ENCODE measurements at regions not wholly inside any gene's neighbourhood (a gene's known extent, or its start where the extent isn't known, plus 50 kb on each side); places are given as distances from the start of the nearest gene placed in this dataset.
A peak's percentile ranks its signal among the peaks of the same experiment; 100 is the strongest.

DNA sequence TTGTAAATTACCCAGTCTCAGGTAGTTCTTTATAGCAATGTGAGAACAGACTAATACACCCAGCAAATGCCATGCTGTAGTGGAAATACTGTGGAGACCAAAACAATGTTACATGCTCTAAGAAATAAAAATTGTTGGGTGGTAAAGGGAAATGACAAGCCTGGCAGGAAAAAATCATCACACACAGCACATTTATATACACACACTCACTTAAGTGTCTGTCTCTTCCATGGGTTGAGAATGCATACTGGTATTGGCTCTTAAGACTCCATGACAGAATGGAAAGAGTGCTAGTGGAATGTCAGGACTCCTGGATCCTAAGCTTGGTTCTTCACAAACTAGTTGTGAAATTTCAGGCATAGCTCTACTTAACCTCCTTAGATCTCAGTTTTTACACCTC, 343.0 kb downstream of the CD83 start:
- DNase-seq, result no peak
- no peaks in the 10 kb centered on the region for H3K27me3 Mint-ChIP-seq (ENCODE audit: low read depth)
- H3K4me1 Mint-ChIP-seq (ENCODE audit: low read depth), result peaks cover 21% of the 10 kb centered on the region
- ATAC-seq (replicated peaks in 1 of 2), result no peak
- peaks cover 0 to 3% of the 10 kb centered on the region in 2 donors for H3K9me3 Mint-ChIP-seq
- H3K27ac Mint-ChIP-seq, result no peak overlapping the region
- peaks cover 13 to 15% of the 10 kb centered on the region in 2 donors for H3K36me3 Mint-ChIP-seq (ENCODE audit: insufficient read depth in 2 of 2)
- H3K4me3 Mint-ChIP-seq, result no peak overlapping the region

DNA sequence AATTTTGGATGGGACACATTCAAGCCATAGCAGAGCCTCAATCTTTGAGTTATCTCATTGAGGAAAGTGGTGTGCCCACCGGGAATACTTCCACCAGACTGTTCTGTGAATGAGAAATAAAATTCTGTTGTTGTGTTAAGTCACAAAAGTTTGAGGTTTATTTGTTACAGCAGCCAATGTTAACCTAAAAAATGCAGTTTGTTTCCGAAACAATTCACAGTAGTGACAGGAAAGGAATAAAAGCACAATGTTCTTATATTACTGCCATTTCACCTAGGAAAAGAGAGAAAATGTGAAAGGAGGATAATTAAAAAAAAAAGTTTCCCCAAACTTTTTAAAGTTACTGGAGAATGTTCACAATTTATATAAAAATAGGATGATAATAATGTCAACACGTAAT, 344.6 kb downstream of the CD83 start:
- Mint-ChIP-seq H3K4me1 (ENCODE audit: low read depth) (peaks cover 6% of the 10 kb centered on the region), H3K27ac (no peak overlapping the region), H3K4me3 (no peak overlapping the region), H3K27me3 (ENCODE audit: low read depth) (no peaks in the 10 kb centered on the region), H3K9me3 (peaks cover 3 to 6% of the 10 kb centered on the region in 2 donors), H3K36me3 (ENCODE audit: insufficient read depth in 2 of 2) (peaks cover 14 to 17% of the 10 kb centered on the region in 2 donors)
- no peak for DNase-seq
- ATAC-seq (replicated peaks in 1 of 2), result no peak

DNA sequence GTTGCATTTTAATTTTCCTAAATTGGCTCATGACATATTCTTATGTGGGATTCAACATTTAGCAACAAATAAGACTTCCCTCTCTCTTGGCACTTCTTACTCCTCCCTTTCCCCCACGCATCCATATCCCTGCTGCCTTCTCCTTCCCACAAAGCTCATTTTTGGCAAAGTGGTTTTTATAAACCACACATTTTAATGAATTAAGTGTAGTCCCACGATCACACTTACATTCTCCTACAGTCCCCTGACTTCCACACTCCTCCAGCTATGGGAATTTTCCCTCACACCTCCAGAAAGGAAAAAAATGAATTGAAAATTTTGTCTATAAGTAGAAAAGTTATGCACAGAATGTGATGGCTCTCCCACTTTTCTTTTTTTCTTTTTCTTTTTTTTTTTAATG, 345.0 kb downstream of the CD83 start:
- no peak overlapping the region for H3K4me3 Mint-ChIP-seq
- H3K4me1 Mint-ChIP-seq (ENCODE audit: low read depth), result peaks cover 6% of the 10 kb centered on the region
- H3K36me3 Mint-ChIP-seq (ENCODE audit: insufficient read depth in 2 of 2), result peaks cover 14 to 17% of the 10 kb centered on the region in 2 donors
- H3K9me3 Mint-ChIP-seq, result peaks cover 3 to 6% of the 10 kb centered on the region in 2 donors
- ATAC-seq (replicated peaks in 1 of 2) (no peak), DNase-seq (no peak)
- H3K27me3 Mint-ChIP-seq (ENCODE audit: low read depth), result no peaks in the 10 kb centered on the region
- H3K27ac Mint-ChIP-seq, result no peak overlapping the region

DNA sequence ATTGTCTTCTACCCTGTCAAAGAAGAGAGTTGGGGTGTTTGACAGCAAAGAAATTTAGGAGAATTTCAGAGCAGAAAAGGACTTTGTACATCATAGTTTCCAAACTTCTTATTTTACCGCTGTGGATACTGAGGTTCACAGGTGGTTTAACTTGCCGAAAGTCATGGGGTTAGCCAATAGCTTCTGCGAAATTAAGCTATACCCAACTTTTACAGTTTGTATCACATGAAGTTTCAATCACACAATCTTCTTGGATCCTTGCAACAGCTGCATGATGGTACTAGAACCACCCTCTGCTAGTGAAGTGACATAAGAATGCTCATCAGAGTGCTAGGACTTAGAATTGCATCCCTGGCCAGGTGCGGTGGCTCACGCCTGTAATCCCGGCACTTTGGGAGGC, 345.5 kb downstream of the CD83 start:
- no peak overlapping the region for H3K4me3 Mint-ChIP-seq
- H3K27me3 Mint-ChIP-seq (ENCODE audit: low read depth), result no peaks in the 10 kb centered on the region
- DNase-seq (no peak), ATAC-seq (replicated peaks in 1 of 2) (peak in 1 of 2 donors; percentile 45)
- H3K4me1 Mint-ChIP-seq (ENCODE audit: low read depth), result peaks cover 6% of the 10 kb centered on the region
- no peak overlapping the region for H3K27ac Mint-ChIP-seq
- H3K36me3 Mint-ChIP-seq (ENCODE audit: insufficient read depth in 2 of 2), result peaks cover 15 to 20% of the 10 kb centered on the region in 2 donors
- H3K9me3 Mint-ChIP-seq, result peaks cover 3 to 6% of the 10 kb centered on the region in 2 donors

DNA sequence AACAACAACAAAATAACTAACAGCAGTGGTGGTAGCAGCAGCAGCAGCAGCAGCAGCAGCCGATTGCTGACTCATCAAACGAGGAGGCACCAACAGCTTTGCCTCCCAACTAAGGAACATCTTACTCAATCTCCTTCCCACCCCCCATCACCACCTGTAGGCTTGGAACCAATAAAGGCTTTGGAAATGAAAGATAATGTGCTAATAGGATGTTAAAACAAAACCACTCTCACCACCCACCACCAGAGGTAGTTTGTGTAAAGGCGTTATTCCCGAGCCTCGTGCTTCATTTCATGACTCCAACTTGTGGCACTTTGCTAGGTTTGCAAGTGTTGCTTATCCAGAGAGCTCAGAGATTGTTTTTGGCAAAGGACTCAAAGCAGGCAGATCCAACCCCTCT, 346.5 kb downstream of the CD83 start:
- Mint-ChIP-seq H3K27ac (no peak overlapping the region), H3K4me3 (no peak overlapping the region), H3K27me3 (ENCODE audit: low read depth) (no peaks in the 10 kb centered on the region), H3K4me1 (ENCODE audit: low read depth) (peaks cover 6% of the 10 kb centered on the region), H3K9me3 (peaks cover 3 to 11% of the 10 kb centered on the region in 2 donors), H3K36me3 (ENCODE audit: insufficient read depth in 2 of 2) (peaks cover 20 to 22% of the 10 kb centered on the region in 2 donors)
- ATAC-seq (replicated peaks in 1 of 2), result no peak
- DNase-seq, result no peak

DNA sequence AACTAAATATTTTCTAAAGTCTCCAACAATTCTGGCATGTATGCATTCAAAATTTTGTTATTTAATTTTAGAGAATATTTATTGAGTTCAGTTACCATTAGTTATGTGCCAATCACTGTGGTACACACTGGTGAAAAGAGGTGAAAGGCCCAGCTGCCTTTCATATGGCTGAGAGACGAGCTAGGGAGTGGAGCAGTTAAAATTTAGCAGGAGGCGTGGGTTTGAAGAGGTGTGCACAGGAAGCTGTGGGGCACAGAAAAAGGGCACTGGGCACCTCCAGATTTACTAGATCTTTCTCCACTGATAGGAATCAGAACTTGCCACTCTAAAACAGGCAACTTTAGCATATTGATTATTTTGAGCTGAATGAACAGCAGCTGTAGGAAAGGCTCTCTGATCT, 347.1 kb downstream of the CD83 start:
- H3K9me3 Mint-ChIP-seq, result peaks cover 6 to 15% of the 10 kb centered on the region in 2 donors
- ATAC-seq (replicated peaks in 1 of 2) (no peak), DNase-seq (no peak)
- no peaks in the 10 kb centered on the region for H3K27me3 Mint-ChIP-seq (ENCODE audit: low read depth)
- peaks cover 6% of the 10 kb centered on the region for H3K4me1 Mint-ChIP-seq (ENCODE audit: low read depth)
- no peak overlapping the region for H3K27ac Mint-ChIP-seq
- peaks cover 24% of the 10 kb centered on the region in 2 donors for H3K36me3 Mint-ChIP-seq (ENCODE audit: insufficient read depth in 2 of 2)
- H3K4me3 Mint-ChIP-seq, result no peak overlapping the region

DNA sequence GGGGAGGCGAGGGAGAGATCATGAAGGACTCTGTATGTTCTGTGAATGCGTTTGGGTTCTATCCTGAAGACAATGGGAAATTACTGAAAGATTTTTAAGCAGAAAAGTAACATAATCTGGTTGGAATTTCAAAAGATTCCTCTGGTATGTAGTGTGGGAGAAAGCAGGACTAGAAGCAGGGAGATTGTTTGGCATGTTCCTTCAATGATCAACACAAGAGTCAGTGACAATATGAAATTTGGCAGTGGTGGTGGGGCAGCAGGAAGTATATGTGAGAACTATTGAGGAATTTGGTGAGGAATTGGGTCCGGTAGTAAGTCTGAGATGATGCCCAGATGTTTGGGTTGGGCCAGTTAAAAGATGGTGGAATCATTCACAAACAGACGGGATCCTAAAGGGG, 348.7 kb downstream of the CD83 start:
- Mint-ChIP-seq H3K36me3 (ENCODE audit: insufficient read depth in 2 of 2) (peaks cover 20 to 24% of the 10 kb centered on the region in 2 donors), H3K4me3 (no peak overlapping the region), H3K27me3 (ENCODE audit: low read depth) (no peaks in the 10 kb centered on the region), H3K9me3 (peaks cover 6 to 15% of the 10 kb centered on the region in 2 donors), H3K27ac (no peak overlapping the region), H3K4me1 (ENCODE audit: low read depth) (peaks cover 1% of the 10 kb centered on the region)
- DNase-seq, result no peak
- ATAC-seq (replicated peaks in 1 of 2), result no peak

DNA sequence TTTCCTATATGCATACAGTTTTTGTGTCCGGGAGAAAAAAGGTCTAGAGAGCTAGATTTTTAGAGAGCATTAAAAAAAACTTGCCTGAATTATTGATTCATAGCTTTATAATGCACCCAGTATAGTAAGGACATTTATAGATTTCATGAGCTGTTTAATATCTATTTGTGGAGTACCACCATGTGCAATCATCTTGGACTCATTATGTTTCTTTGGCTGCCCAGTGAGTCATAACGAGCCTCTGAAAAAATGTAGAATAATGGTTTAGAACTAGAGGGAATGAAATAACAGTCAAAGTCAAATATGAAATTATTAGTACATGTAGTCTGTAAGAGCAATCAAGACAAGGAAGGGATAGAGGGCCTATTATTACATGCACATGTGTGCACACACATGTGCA, 350.0 kb downstream of the CD83 start:
- ATAC-seq (replicated peaks in 1 of 2) (no peak), DNase-seq (no peak)
- Mint-ChIP-seq H3K27ac (no peak overlapping the region), H3K4me1 (ENCODE audit: low read depth) (no peaks in the 10 kb centered on the region), H3K36me3 (ENCODE audit: insufficient read depth in 2 of 2) (peaks cover 16 to 18% of the 10 kb centered on the region in 2 donors), H3K27me3 (ENCODE audit: low read depth) (no peaks in the 10 kb centered on the region), H3K4me3 (no peak overlapping the region), H3K9me3 (peaks cover 8 to 15% of the 10 kb centered on the region in 2 donors)

DNA sequence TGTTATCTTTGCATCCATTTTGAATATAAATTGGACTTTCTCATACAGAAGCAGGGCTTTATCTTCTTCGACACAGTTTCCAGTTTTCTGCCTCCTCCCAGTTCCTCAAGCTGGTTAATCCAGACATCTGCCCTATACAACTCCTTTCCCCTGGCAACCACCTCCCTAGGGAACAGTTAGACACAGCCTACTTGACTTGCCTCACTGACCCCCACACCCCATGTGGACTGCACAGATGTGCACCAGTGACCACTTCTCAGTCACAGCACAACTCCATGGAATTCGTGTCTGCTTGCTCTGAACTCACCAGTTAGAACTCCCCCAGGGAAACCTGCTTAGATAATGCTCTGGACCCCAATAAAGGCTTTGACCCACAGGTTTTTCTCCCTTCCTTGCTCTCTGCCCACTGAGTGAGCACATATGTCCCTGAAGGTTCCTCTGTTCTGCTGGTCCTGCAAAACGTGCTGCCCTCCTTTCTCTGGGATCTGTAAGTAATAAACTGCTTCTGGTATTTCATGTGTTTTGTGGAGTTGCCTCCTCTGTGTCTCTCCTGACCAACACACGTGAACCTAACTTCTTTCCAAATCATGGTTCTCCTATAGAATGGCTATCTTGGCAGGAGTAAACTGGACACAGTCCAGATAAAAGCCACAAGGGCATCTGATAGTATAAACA, 351.2 kb downstream of the CD83 start:
- no peak for ATAC-seq (replicated peaks in 1 of 2)
- Mint-ChIP-seq H3K36me3 (ENCODE audit: insufficient read depth in 2 of 2) (peaks cover 16 to 17% of the 10 kb centered on the region in 2 donors), H3K4me3 (no peak overlapping the region)

DNA sequence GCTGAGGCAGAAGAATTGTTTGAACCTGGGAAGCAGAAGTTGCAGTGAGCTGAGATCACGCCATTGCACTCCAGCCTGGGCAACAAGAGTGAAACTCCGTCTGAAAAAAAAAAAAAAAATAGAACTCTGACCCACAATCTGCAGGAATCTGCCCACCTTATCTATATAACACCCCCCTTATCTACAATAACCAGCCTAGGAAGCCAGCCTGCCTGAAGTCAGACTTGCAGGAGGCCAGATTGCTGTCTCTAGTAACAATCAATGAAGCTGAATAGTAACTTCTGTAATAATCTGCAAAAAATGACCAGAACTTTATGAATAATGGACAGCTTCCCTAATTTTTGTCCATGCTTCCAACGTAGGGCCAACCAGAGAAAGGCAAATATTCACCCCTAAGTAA, 352.5 kb downstream of the CD83 start:
- H3K36me3 Mint-ChIP-seq (ENCODE audit: insufficient read depth in 2 of 2), result peaks cover 15 to 17% of the 10 kb centered on the region in 2 donors
- DNase-seq, result no peak
- H3K27me3 Mint-ChIP-seq (ENCODE audit: low read depth), result no peaks in the 10 kb centered on the region
- no peak overlapping the region for H3K4me3 Mint-ChIP-seq
- H3K4me1 Mint-ChIP-seq (ENCODE audit: low read depth), result peaks cover 15% of the 10 kb centered on the region
- no peak overlapping the region for H3K27ac Mint-ChIP-seq
- H3K9me3 Mint-ChIP-seq, result peaks cover 8 to 17% of the 10 kb centered on the region in 2 donors
- no peak for ATAC-seq (replicated peaks in 1 of 2)

More for the DNA sequence above, 351.2 kb downstream of the CD83 start:
- H3K27me3 Mint-ChIP-seq (ENCODE audit: low read depth), result no peaks in the 10 kb centered on the region
- no peak for DNase-seq
- H3K27ac Mint-ChIP-seq, result no peak overlapping the region
- peaks cover 5% of the 10 kb centered on the region for H3K4me1 Mint-ChIP-seq (ENCODE audit: low read depth)
- peaks cover 8 to 17% of the 10 kb centered on the region in 2 donors for H3K9me3 Mint-ChIP-seq

DNA sequence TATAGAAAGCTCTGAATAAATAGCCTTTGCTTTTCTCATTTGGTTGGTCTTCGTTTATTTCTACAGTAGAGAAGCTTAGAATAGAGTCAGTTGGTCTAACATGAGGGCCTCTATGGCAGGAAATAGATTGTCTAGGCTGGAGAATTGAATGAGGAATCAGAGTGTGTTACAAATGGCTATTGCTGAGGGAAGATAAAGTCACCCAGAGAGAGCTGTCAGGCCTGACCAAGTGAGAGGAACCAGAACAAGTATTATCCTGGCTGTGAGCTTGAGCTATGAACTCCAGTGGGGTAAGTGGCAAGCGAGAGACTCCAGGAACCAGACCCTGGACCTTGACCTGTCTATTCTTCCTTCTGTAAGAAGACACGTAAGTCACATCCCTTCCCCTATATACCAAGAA, 353.1 kb downstream of the CD83 start:
- Mint-ChIP-seq H3K4me1 (ENCODE audit: low read depth) (peaks cover 15% of the 10 kb centered on the region), H3K27me3 (ENCODE audit: low read depth) (no peaks in the 10 kb centered on the region), H3K36me3 (ENCODE audit: insufficient read depth in 2 of 2) (peaks cover 14 to 16% of the 10 kb centered on the region in 2 donors), H3K4me3 (no peak overlapping the region), H3K9me3 (peaks cover 8 to 17% of the 10 kb centered on the region in 2 donors), H3K27ac (no peak overlapping the region)
- no peak for DNase-seq
- no peak for ATAC-seq (replicated peaks in 1 of 2)

DNA sequence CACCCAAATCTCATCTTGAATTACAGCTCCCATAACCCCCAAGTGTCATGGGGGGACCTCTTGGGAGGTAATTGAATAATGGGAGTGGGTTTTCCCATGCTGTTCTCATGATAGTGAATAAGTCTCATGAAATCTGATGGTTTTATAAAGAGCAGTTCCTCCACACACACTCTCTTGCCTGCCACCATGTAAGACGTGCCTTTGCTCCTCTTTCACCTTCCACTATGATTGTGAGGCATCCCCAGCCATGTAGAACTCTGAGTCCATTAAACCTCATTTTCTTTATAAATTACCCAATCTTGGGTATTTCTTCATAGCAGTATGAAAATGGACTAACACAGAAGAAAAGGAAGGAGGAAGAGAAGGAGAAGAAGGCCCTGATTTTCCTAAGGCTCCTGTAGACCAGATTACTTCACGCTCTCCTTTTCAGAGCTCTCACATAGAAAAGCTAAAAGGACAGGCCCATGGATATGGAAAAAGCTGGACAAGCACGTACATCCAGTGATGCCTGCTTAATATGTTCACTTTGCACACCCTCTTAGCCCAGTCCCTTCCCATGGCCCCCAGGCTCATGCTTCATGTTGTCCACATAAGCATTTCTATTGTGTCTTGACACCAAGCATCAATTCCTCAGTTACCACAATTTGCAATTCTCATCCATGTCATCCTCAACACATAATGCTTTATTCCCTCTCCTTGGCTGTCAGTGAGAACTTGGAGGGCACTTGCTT, 354.8 kb downstream of the CD83 start:
- Mint-ChIP-seq H3K4me1 (ENCODE audit: low read depth) (peaks cover 15% of the 10 kb centered on the region), H3K36me3 (ENCODE audit: insufficient read depth in 2 of 2) (peaks cover 11 to 12% of the 10 kb centered on the region in 2 donors), H3K9me3 (peaks cover 5 to 14% of the 10 kb centered on the region in 2 donors), H3K27me3 (ENCODE audit: low read depth) (no peaks in the 10 kb centered on the region), H3K27ac (no peak overlapping the region), H3K4me3 (no peak overlapping the region)
- ATAC-seq (replicated peaks in 1 of 2), result no peak
- no peak for DNase-seq

DNA sequence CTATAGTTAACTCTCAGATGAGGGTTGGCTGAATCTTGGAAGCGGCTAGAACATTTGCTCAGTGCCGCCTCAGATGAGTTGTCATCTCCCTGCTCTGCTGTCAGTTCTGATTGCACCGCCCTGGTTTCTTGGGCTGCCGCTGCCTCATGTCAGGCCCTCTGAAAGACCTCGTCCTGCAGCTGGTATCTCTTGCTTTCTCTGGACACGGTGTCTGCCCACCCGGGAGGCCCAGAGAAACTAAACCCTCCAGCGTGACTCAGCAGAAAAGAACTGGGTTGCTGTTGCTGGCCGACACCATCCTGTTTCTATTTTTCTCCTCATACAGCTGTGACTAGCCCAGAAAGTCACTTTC, 355.4 kb downstream of the CD83 start:
- H3K9me3 Mint-ChIP-seq, result peaks cover 5 to 14% of the 10 kb centered on the region in 2 donors
- no peaks in the 10 kb centered on the region for H3K27me3 Mint-ChIP-seq (ENCODE audit: low read depth)
- H3K36me3 Mint-ChIP-seq (ENCODE audit: insufficient read depth in 2 of 2), result peaks cover 9 to 10% of the 10 kb centered on the region in 2 donors
- peaks cover 15% of the 10 kb centered on the region for H3K4me1 Mint-ChIP-seq (ENCODE audit: low read depth)
- H3K4me3 Mint-ChIP-seq, result no peak overlapping the region
- no peak for ATAC-seq (replicated peaks in 1 of 2)
- H3K27ac Mint-ChIP-seq, result no peak overlapping the region
- DNase-seq, result no peak

Data from activated T-cell treated with anti-CD3 and anti-CD28 coated beads, Interleukin-2, amount 50 U/mL, for 72 hours (primary cell).